H9 (cell line): ENCODE measurements at regions not wholly inside any gene's neighbourhood (a gene's known extent, or its start where the extent isn't known, plus 50 kb on each side); places are given as distances from the start of the nearest gene placed in this dataset.
"Not testable (repeated sequence)": the region's sequence is repeated elsewhere in the genome, so short reads cannot be mapped to it uniquely, and the experiment has no call there.

Source experiments
- DNase-seq: peaks from one replicate; pipeline ENCODE4 v3.0.0-alpha.2; 2017
- H2AFZ ChIP-seq: one replicate; pipeline ENCODE4 v1.6.1; 2013; ENCODE audit warnings: mild to moderate bottlenecking, low read length, control low read depth, moderate library complexity
- H2AK5ac ChIP-seq: 2 replicates; pipeline ENCODE4 v1.6.1; 2013; ENCODE audit warnings: low read length, control low read depth, mixed read lengths; ENCODE audit not compliant: insufficient read length
- H2BK120ac ChIP-seq: one replicate; pipeline ENCODE4 v1.6.1; 2013; ENCODE audit warnings: low read depth, mild to moderate bottlenecking, low read length, control low read depth, inconsistent platforms; ENCODE audit not compliant: poor library complexity, severe bottlenecking
- H2BK12ac ChIP-seq: 2 replicates; pipeline ENCODE4 v1.6.1; 2013; ENCODE audit warnings: low read length, control low read depth, mixed read lengths, low read depth; ENCODE audit not compliant: insufficient read length
- H2BK15ac ChIP-seq: 2 replicates; pipeline ENCODE4 v1.6.1; 2013; ENCODE audit warnings: low read depth, low read length, control low read depth
- H2BK20ac ChIP-seq: one replicate; pipeline ENCODE4 v1.6.1; 2013; ENCODE audit warnings: low read depth, mild to moderate bottlenecking, low read length, control low read depth, inconsistent platforms; ENCODE audit not compliant: poor library complexity, severe bottlenecking
- H2BK5ac ChIP-seq: 2 replicates; pipeline ENCODE4 v1.6.1; 2013; ENCODE audit warnings: low read length, control low read depth, mixed read lengths; ENCODE audit not compliant: insufficient read length
- H3K14ac ChIP-seq: 2 replicates; pipeline ENCODE4 v1.6.1; 2013; ENCODE audit warnings: low read length, control low read depth; ENCODE audit not compliant: insufficient read depth
- H3K18ac ChIP-seq: 2 replicates; pipeline ENCODE4 v1.6.1; 2013; ENCODE audit warnings: low read depth, mild to moderate bottlenecking, mixed read lengths, low read length, control low read depth; ENCODE audit not compliant: insufficient read length
- H3K23ac ChIP-seq: 2 replicates; pipeline ENCODE4 v1.6.1; 2013; ENCODE audit warnings: low read length, control low read depth, mixed read lengths, low read depth; ENCODE audit not compliant: insufficient read length
- H3K23me2 ChIP-seq: 2 replicates; pipeline ENCODE4 v1.6.1; 2013; ENCODE audit warnings: low read depth, mild to moderate bottlenecking, mixed read lengths, low read length, control low read depth; ENCODE audit not compliant: insufficient read length, poor library complexity, severe bottlenecking
- H3K27ac ChIP-seq: 2 replicates; pipeline ENCODE4 v1.5.1; 2013; ENCODE audit warnings: low read length, control low read depth, mixed read lengths, low read depth; ENCODE audit not compliant: insufficient read length
- H3K27me3 ChIP-seq: 2 replicates; pipeline ENCODE4 v1.6.1; 2013; ENCODE audit warnings: low read length, control low read depth, inconsistent platforms; ENCODE audit not compliant: insufficient read depth
- H3K4ac ChIP-seq: 2 replicates; pipeline ENCODE4 v1.6.1; 2013; ENCODE audit warnings: low read depth, mild to moderate bottlenecking, control low read depth, inconsistent platforms, low read length, moderate library complexity
- H3K4me1 ChIP-seq: 2 replicates; pipeline ENCODE4 v1.6.1; 2013; ENCODE audit warnings: low read length, control low read depth, inconsistent platforms; ENCODE audit not compliant: insufficient read depth
- H3K4me2 ChIP-seq: 2 replicates; pipeline ENCODE4 v1.6.1; 2013; ENCODE audit warnings: low read length, control low read depth, mixed read lengths; ENCODE audit not compliant: insufficient read length, insufficient read depth
- H3K56ac ChIP-seq: 2 replicates; pipeline ENCODE4 v1.6.1; 2013; ENCODE audit warnings: low read depth, mild to moderate bottlenecking, mixed read lengths, low read length, control low read depth; ENCODE audit not compliant: insufficient read length
- H3K79me1 ChIP-seq: 2 replicates; pipeline ENCODE4 v1.6.1; 2013; ENCODE audit warnings: low read depth, mild to moderate bottlenecking, moderate library complexity, low read length, control low read depth, inconsistent platforms; ENCODE audit not compliant: insufficient read depth, poor library complexity, severe bottlenecking
- H3K79me2 ChIP-seq: 2 replicates; pipeline ENCODE4 v1.6.1; 2013; ENCODE audit warnings: low read length, control low read depth, inconsistent platforms; ENCODE audit not compliant: insufficient read depth
- H3K9ac ChIP-seq: 2 replicates; pipeline ENCODE4 v1.6.1; 2013; ENCODE audit warnings: low read length, control low read depth, mixed read lengths; ENCODE audit not compliant: insufficient read length; ENCODE audit errors: extremely low read depth
- H3K9me3 ChIP-seq: one replicate; pipeline ENCODE4 v1.6.1; 2013; ENCODE audit warnings: low read depth, low read length, inconsistent platforms; ENCODE audit not compliant: control insufficient read depth
- H3T11ph ChIP-seq: one replicate; pipeline ENCODE4 v1.6.1; 2013; ENCODE audit warnings: mild to moderate bottlenecking, low read length, control low read depth, inconsistent platforms
- H4K20me1 ChIP-seq: one replicate; pipeline ENCODE4 v1.6.1; 2013; ENCODE audit not compliant: control insufficient read depth, insufficient read length, insufficient read depth
- H4K5ac ChIP-seq: 2 replicates; pipeline ENCODE4 v1.6.1; 2013; ENCODE audit warnings: low read depth, mild to moderate bottlenecking, mixed read lengths, low read length, control low read depth; ENCODE audit not compliant: insufficient read length
- H4K8ac ChIP-seq: replicated peaks from 2 replicates; pipeline ENCODE4 v1.6.1; 2013; ENCODE audit warnings: low read length, control low read depth, mixed read lengths, low read depth; ENCODE audit not compliant: insufficient read length
- H4K91ac ChIP-seq: 2 replicates; pipeline ENCODE4 v1.6.1; 2013; ENCODE audit warnings: low read depth, mild to moderate bottlenecking, moderate library complexity, mixed read lengths, low read length, control low read depth; ENCODE audit not compliant: insufficient read length
- H3K27ac Mint-ChIP-seq, 3 experiments: 2 replicates in 2 of 3; 3 replicates in 1 of 3; pipeline ENCODE4 v1.8.0; 2020 to 2021; ENCODE audit warnings: mixed read lengths in 3 of 3, mild to moderate bottlenecking in 1 of 3, moderate library complexity in 1 of 3
- H3K27me3 Mint-ChIP-seq: 2 replicates; pipeline ENCODE4 v1.8.0; 2021; ENCODE audit warnings: low read depth, mild to moderate bottlenecking, moderate library complexity, mixed read lengths
- H3K36me3 Mint-ChIP-seq, 3 experiments: 2 replicates in 2 of 3; 3 replicates in 1 of 3; pipeline ENCODE4 v1.8.0; 2020 to 2021; ENCODE audit warnings: low read depth in 3 of 3, mixed read lengths in 3 of 3; ENCODE audit not compliant: insufficient read depth in 1 of 3
- H3K4me1 Mint-ChIP-seq, 2 experiments: 2 replicates each; pipeline ENCODE4 v1.8.0; 2020; ENCODE audit warnings: mixed read lengths in 2 of 2
- H3K4me3 Mint-ChIP-seq, 2 experiments: 2 replicates in 1 of 2; 3 replicates in 1 of 2; pipeline ENCODE4 v1.8.0; 2020 to 2021; ENCODE audit warnings: mild to moderate bottlenecking in 2 of 2, mixed read lengths in 2 of 2, moderate library complexity in 1 of 2
- H3K9me3 Mint-ChIP-seq, 2 experiments: 2 replicates in 1 of 2; 3 replicates in 1 of 2; pipeline ENCODE4 v1.8.0; 2020; ENCODE audit warnings: mild to moderate bottlenecking in 2 of 2, mixed read lengths in 2 of 2, moderate library complexity in 1 of 2
- WGBS: extraction: QIAGEN DNeasy Blood & Tissue Kit; methylation state at CpG from one replicate; pipeline ENCODE4 v1.1.7; 2013; ENCODE audit warnings: missing lambda C conversion rate, low lambda C conversion rate, mixed read lengths; ENCODE audit not compliant: insufficient read length; ENCODE audit errors: extremely low coverage; 5-methylcytosine and 5-hydroxymethylcytosine counted together
- TF ChIP-seq, protein P1 (sequence below): fragments of 200-600 bp; sonication (generic); conservative IDR thresholded peaks from 3 replicates; pipeline ENCODE4 v1.8.0; 2021; ENCODE audit warnings: antibody characterized with exemption, mild to moderate bottlenecking

DNA sequence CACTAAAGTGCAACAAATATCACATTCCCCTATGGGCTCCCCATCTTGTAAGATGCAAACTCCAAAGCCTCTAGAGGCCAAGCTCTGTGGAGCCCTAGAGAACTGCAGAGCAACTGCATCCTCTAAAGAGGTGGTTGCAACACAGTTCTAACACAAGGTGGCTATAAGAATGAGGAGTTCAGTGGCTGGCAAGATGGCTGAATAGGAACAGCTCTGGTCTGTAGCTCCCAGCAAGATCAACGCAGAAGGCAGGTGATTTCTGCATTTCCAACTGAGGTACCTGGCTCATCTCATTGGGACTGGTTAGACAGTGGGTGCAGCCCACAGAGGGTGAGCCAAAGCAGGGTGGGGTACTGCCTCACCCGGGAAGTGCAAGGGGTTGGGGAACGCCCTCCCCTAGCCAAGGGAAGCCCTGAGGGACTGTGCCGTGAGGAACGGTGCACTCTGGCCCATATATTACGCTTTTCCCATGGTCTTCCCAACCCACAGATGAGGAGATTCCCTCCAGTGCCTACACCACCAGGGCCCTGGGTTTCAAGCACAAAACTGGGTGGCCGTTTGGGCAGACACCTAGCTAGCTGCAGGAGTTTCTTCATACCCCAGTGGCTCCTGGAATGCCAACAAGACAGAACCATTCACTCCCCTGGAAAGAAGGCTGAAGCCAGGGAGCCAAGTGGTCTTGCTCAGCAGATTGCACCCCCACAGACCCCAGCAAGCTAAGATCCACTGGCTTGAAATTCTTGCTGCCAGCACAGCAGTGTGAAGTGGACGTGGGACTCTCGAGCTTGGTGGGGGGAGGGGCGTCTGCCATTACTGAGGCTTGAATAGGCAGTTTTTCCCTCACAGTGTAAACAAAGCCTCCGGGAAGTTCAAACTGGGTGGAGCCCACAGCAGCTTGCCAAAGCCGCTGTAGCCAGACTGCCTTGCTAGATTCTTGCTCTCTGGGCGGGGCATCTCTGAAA lies 188.6 kb upstream of the EGLN3 start:
- H2AK5ac ChIP-seq, H3K18ac ChIP-seq, H3K14ac ChIP-seq, H3K27ac ChIP-seq, H2BK120ac ChIP-seq, H3K9ac ChIP-seq, H2BK5ac ChIP-seq, H4K91ac ChIP-seq, H3K4me3 Mint-ChIP-seq, H2BK20ac ChIP-seq, H3T11ph ChIP-seq, H3K27me3 ChIP-seq, H3K4me1 ChIP-seq, H4K20me1 ChIP-seq, H3K4me2 ChIP-seq, H4K5ac ChIP-seq, H3K27me3 Mint-ChIP-seq, H3K23ac ChIP-seq, H3K79me2 ChIP-seq, H3K56ac ChIP-seq, H3K9me3 ChIP-seq, H2BK15ac ChIP-seq, H2AFZ ChIP-seq, H4K8ac ChIP-seq, H3K4ac ChIP-seq, H2BK12ac ChIP-seq, H3K23me2 ChIP-seq, H3K79me1 ChIP-seq: not testable (repeated sequence)
- TF ChIP-seq, protein P1, sequence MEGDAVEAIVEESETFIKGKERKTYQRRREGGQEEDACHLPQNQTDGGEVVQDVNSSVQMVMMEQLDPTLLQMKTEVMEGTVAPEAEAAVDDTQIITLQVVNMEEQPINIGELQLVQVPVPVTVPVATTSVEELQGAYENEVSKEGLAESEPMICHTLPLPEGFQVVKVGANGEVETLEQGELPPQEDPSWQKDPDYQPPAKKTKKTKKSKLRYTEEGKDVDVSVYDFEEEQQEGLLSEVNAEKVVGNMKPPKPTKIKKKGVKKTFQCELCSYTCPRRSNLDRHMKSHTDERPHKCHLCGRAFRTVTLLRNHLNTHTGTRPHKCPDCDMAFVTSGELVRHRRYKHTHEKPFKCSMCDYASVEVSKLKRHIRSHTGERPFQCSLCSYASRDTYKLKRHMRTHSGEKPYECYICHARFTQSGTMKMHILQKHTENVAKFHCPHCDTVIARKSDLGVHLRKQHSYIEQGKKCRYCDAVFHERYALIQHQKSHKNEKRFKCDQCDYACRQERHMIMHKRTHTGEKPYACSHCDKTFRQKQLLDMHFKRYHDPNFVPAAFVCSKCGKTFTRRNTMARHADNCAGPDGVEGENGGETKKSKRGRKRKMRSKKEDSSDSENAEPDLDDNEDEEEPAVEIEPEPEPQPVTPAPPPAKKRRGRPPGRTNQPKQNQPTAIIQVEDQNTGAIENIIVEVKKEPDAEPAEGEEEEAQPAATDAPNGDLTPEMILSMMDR = peak; percentile 16; the same call in 1 of the 3 replicates
- Mint-ChIP-seq H3K36me3 (peaks cover 5 to 12% (median 10%) of the 10 kb centered on the region in 3 experiments; a peak in 5 of 7 replicates), H3K9me3 (peaks cover 22 to 27% of the 10 kb centered on the region in 2 experiments; a peak in 4 of 5 replicates), H3K27ac (peak overlapping the region in 1 of 3 experiments; percentile 77; a peak in 1 of 7 replicates), H3K4me1 (peaks cover 16 to 19% of the 10 kb centered on the region in 2 experiments)
- DNase-seq = peak; percentile 54
- no CpG with 5 or more reads among the region's 13 CpGs for WGBS
